ENCODE measurements at regions not wholly inside any gene's neighbourhood (a gene's known extent, or its start where the extent isn't known, plus 50 kb on each side); places are given as distances from the start of the nearest gene placed in this dataset.

- DNase-seq = no peak
These were observed 307.4 kb downstream of the KLF5 start for GRCh38 chr13:73366241-73366640.

DNA sequence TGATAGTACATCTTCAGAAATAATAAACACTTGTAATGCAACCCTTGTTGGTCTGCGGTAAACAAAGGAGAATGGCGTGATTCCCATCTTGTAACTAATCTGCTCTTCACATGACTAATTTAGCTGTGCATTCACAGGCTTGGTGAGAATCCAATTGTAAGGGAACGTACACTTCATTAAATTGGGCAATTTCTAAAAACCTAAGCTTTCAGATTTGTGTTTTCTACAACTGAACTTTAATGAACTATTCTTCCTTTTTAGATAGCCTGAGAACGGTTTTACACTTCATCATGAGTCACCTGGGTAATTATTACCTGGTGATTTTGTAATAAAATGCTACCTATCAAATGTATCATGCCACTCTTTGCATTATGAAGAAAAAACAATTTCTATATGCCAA, 306.9 kb downstream of the KLF5 start:
- DNase-seq = no peak

DNA sequence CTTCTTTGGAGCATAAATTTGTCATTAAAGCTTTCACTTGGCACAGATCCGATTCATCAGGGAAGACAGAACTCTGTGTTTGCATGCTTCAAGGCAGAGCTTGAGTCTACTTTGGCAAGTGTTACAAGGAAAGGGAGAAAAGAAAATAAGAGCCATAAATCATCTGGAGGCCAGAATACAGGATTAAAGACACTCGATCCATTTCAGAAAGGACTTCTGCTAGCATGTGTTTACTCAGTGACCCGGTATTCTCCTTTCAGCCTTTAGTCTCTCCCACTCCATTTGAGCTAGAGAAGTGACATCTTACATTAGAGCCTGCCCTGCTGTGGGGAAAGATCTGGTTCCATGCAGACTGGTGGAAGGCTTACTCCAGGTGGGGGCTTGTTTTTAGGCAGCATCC, 306.4 kb downstream of the KLF5 start:
- DNase-seq = no peak

DNA sequence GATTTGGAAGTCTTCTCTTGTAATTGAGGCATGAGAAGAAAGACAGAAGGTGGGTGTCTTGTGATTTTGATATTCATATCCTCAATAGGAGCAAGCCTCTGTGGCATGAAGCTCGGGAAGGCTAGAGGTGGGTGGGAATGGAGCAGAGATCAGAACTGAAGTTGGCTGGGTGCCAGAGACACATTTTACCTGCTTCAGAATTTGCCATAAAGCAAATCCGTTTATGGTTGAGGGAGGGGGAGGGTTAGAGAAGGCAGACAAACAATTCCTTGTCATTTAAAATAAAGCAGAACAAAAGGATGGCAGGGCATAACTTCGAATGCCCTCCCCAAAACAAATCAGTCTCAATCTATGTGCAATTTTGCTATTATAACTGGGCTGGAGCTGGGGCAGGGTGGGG, 305.9 kb downstream of the KLF5 start:
- DNase-seq = no peak

DNA sequence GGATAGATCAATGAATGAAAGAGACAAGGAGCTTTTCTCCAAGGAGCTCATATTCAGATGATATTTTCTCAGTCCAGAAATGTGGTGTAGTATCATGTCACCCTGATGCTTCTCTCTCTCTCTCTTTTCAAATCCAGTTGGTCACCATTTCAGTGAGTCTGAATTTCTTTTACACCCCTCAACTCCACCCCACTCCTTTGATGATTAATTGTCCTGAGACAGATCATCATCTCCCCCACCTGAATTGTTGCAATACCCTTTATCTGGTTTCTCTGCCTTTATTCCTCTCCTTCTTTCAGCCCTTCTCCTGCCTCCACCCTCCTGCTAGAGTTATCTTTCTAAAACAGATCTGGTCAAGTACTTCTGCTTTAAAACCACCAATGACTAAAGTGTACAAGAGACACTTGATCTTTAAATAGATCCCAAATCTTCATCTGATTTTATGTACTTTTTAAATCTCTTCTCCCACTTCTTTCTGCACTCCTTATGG, 299.8 kb downstream of the KLF5 start:
- no peak for DNase-seq

DNA sequence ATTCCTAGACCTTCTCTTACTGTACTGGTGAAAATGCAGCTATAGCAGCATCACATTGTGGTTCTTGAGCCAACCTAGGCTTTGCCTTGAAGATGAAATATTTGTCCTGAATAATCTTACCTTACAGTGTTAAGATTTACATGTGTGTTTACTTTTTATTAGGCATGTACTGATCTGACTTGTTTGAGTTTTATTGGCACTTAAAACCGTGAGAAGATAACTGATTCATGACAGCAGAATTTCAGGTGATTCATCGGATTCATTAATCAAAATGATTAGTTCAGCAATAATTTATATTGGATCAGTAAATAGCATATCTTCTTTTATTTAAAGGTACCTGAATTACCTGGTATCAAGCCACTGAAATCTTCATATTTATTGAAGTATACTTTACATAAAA, 296.3 kb downstream of the KLF5 start:
- DNase-seq = no peak

GRCh38 chr13:73351730-73352129, 292.9 kb downstream of the KLF5 start:
- DNase-seq = no peak

GRCh38 chr13:73341748-73342147, 282.9 kb downstream of the KLF5 start:
- no peak for DNase-seq

DNA sequence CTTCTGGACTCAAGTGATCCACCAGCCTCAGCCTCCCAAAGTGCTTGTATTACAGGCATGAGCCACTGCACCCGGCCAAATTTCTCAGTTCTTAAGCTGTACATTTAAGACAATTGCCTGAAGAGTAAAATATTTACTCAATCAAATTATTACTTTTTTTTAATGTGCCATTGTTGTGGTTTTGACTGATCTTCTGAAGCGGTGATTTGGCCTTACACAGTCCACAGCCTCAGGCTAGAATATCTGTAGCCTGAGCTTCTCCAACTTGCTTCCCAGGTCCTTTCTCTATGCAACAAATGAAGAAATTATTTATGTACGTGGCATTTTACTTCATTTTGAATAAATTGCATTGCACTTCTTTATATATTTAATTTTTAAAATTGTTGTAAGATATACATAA, 281.3 kb downstream of the KLF5 start:
- DNase-seq = no peak

- no peak for DNase-seq
These were observed 280.3 kb downstream of the KLF5 start for GRCh38 chr13:73339086-73339485.

GRCh38 chr13:73338389-73338788, 279.6 kb downstream of the KLF5 start:
- no peak for DNase-seq

DNA sequence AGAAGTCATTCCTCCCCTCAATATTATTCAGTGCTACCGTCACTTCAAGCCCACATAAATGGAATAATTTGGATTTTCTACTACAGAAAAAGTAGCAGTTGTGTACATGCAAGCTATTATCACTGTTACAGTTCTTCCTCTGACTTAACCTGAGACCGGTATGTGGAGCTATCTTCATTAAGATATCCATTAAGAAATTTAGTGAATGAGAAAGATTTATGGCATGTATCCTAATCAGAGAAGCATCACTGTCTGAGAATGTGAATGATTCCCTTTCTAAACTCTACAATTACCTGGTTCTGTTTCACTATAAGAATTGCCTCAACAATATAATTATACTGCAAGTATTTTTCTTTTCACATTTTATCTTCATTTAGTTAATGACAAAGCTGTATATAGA, 278.7 kb downstream of the KLF5 start:
- no peak for DNase-seq

DNA sequence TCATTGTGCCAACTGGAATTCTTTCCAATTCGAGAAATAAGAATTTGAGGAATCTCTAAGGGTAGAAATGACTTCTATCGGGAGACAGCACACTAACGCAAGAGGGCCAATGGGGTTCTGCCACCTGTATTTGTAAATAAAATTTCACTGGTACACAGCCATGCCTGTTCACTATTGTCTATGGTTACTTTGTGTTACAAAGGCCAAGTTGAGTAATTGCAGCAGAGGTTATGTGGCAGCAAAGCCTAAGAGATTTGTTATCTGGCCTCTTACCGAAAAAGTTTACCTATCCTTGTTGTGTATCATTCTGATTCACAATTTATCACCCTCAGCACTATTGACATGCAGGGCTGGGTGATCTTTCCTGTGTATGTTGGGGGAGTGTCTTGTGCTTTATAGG, 278.0 kb downstream of the KLF5 start:
- no peak for DNase-seq

- DNase-seq = no peak
These were observed 277.1 kb downstream of the KLF5 start for GRCh38 chr13:73335944-73336343.

GRCh38 chr13:73335210-73335609, 276.4 kb downstream of the KLF5 start:
- no peak for DNase-seq

DNA sequence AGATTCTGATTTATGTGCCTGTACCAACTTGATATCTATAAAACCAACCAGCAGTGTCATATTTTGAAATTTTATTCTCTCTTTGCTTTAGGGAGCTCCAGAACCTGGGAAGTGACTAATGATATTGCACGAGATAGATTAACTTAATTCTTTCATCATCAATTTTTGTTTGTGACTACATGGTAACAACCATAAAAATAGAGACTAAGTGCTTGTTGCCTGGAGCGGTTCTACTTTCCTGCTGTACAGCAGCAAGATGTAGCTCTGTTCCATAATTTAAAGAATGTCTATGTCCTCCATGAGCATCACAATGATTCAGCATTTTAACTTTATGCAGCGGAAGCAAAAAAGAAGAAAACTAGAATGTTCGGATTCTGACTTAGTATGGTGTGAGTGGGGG, 275.6 kb downstream of the KLF5 start:
- no peak for DNase-seq

- no peak for DNase-seq
These were observed 272.8 kb downstream of the KLF5 start for GRCh38 chr13:73331556-73331955.

DNA sequence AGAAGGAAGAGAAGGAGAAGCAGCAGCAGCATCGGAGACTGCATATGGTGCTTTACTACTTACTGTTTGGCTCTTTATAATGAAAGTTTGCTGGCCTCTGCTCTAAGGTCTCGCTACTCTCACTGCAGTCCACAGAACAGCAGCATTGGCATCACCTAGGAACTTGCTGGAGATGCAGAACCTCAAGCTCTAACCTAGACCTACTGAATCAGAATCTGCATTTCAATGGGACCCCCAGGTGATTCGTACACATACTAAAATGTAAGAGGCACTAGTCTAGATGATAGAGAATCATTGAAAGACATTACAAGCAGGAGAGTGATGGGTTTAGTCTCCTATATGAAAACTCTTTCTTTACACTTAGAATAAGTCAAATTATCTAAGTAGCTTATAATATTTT, 270.6 kb downstream of the KLF5 start:
- DNase-seq = no peak

DNA sequence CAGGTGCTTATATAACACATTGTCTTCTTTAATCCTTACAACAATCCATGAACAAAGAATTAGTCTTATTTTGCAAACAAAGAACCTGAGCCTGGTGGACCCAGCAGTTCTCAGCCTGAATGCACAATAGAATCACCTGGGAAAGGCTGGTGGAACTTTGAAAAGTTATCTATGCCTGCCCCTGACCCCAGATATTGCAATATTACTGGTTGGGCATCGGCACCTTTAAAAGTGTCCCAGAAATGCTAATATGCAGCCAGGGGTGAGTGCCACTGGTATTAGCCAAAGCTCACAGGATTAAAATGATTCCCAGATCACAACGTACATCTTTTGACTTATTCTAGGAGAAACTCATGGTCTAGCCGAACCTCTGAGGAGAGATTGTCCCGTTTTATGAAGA, 268.8 kb downstream of the KLF5 start:
- no peak for DNase-seq

DNA sequence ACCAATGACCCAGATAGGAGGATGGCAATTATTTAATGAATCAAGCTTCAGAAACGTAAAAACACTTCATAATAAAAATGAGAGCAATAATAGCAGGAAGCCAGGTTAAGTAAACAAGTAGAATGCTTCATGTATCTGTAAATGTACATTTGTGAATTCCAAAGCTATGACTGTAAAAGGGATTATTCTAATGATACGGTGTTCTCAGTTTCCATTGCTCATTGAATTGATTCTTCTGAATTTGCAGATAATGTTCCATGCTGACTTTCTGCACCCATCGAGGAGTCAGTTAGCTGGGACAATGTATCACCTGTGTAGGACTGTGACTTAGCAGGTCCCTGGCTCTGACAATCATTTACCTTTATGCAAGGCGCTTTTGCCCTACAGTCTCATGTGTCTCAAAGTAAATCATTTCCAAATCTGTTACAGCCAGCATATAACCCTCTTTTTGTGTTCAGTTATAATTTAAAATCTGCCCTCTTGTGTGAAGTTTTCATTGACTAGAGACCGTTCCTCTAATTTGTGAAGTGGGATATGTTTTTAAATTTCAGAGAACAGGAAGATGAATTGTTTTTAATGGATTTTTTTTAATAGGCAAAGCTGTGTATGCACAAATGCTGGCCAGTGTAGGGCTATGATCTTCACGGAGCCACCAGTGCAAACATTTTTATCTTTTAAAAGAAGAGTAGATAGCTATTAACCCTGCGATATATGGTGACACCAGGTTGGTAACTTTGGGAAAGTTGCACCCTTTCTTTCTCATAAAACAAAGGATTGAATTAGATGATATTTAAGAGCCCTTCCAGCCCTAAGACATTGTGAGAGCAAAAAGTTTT, 267.1 kb downstream of the KLF5 start:
- no peak for DNase-seq

- no peak for DNase-seq
These were observed 266.3 kb downstream of the KLF5 start for GRCh38 chr13:73324842-73325722.

DNA sequence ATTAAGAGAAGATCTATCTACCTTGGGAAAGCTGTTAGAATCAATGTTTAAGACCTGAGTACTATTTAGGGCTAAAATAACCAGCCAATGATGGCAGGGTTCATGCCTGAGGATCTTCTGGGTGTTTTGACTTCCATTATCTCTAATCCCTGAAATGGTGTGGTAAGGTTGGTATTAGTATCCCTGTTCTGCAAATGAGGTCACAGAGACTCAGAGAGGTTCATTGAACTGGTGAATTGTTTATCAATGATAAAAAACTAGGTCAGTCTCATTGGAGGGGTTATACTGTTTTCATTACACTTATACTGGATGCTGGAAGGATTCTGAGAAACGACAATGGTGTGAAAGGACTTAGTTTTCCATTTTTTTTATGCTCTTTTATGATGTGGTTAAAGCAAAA, 264.8 kb downstream of the KLF5 start:
- DNase-seq = no peak

DNA sequence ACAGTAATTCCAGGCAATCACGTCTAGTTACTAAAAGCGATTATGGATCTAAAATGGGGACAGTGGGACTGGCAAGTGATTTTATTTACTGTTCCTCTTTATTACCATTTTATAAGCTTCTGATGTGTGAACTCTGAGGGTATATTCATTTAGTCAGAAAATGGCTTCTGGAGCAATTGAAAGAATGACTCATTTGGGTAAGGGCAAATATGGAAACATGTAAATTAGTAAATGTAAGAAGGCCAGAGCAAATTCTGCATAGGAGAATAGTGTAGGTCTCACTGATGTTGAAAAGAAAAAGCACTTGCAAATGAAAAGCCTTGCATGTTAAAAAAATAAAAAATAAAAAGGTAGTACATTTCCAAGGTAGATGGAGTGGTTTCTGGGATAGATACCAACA, 262.2 kb downstream of the KLF5 start:
- DNase-seq = no peak

DNA sequence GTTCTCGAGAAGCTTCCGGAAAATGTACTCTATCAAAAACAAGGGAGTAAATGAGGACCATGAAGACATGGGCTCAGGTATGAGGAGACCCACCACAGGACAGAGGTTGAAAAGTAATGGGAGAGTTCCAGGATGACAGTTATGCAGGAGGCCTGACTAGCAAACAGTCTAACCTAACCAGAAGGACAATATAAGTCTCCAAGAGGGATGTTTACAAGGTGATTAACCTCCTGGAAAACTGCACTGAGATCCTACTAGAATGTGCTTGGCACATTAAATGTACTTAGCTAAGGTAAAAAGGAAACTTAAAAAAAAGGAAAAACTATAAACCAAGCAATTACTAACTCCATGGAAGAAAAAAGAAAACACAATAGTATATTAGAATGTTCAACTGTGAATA, 258.3 kb downstream of the KLF5 start:
- no peak for DNase-seq
